ENCODE measurements at regions not wholly inside any gene's neighbourhood (a gene's known extent, or its start where the extent isn't known, plus 50 kb on each side); places are given as distances from the start of the nearest gene placed in this dataset.

DNA sequence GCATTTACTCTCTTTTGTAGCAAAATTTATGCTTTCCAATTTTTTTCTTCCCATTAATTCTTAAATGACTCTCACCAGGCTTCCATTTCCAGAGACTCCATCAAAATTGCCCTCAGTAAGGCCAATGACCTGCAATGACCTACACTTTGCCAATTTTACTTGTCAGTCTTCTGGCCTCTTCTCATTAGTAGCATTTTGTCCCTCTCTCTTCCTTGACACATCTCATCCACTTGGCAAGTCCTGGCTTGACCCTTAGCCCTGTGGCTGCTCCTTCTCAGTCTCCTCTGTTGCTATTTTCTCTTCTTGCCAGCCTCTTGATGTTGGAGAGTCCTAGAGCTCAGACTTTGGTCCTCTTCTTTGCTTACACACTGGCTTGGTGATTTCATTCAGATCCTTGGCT lies 166.1 kb upstream of the MTPN start:
- Histone ChIP-seq H3K27ac (replicated peaks in 1 of 4) (no peak overlapping the region), H3K27me3 (no peaks in the 10 kb centered on the region), H3K4me1 (no peaks in the 10 kb centered on the region), H3K36me3 (no peaks in the 10 kb centered on the region), H3K4me3 (no peak overlapping the region), H3K9me3 (no peaks in the 10 kb centered on the region)
- no peak for DNase-seq (ENCODE audit: extremely low spot score)
- TF ChIP-seq, protein P1, sequence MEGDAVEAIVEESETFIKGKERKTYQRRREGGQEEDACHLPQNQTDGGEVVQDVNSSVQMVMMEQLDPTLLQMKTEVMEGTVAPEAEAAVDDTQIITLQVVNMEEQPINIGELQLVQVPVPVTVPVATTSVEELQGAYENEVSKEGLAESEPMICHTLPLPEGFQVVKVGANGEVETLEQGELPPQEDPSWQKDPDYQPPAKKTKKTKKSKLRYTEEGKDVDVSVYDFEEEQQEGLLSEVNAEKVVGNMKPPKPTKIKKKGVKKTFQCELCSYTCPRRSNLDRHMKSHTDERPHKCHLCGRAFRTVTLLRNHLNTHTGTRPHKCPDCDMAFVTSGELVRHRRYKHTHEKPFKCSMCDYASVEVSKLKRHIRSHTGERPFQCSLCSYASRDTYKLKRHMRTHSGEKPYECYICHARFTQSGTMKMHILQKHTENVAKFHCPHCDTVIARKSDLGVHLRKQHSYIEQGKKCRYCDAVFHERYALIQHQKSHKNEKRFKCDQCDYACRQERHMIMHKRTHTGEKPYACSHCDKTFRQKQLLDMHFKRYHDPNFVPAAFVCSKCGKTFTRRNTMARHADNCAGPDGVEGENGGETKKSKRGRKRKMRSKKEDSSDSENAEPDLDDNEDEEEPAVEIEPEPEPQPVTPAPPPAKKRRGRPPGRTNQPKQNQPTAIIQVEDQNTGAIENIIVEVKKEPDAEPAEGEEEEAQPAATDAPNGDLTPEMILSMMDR (IDR thresholded peaks at IDR 0.05): no peak
- TF ChIP-seq EP300 (IDR thresholded peaks at IDR 0.05) (no peak), POLR2AphosphoS5 (IDR thresholded peaks at IDR 0.05) (no peak), POLR2A (IDR thresholded peaks at IDR 0.05; ENCODE audit: low read depth) (no peak)
- intact Hi-C loops (cut with DNase I): no loop called here

DNA sequence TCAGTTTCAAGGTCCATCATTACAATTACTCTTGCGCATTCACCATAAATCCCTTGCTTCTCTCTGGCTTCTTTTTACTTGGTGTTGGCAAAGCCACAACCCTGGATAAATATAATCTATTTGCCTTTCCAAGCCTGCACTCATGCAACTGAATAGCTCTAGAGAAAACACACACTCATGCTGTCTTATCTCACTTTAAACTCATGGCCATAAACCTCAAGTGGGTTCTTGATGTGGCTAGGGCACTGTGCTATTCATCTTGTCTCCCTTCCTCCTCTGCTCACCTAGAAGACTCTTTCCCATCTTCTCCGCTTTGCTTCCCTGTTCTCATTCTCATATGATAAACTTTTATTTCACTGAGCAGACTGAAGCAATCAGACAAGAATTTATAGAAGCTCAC lies 165.4 kb upstream of the MTPN start:
- TF ChIP-seq EP300 (IDR thresholded peaks at IDR 0.05): no peak
- TF ChIP-seq POLR2A (IDR thresholded peaks at IDR 0.05; ENCODE audit: low read depth): no peak
- TF ChIP-seq, protein P1 (IDR thresholded peaks at IDR 0.05): no peak
- no peak for TF ChIP-seq POLR2AphosphoS5 (IDR thresholded peaks at IDR 0.05)
- no peak overlapping the region for H3K27ac ChIP-seq (replicated peaks in 1 of 4)

DNA sequence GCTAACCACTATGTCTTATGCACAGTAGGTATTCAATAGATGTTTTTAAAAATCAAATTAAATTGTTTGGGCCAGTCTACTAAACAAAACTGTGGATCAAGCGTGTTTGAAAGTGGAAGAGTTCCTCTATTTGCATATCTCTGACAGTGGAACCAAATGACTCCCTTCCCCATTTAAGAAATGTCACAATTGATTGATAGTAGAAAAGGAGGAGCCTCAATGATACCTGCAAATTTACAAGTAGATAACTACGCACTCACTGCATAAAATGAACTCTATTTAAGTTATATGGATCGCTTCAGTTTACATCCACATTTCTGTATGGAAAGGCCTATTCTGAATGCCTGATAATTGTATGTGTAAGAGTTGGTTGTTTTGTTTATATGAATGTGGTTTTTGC lies 163.3 kb upstream of the MTPN start:
- Histone ChIP-seq H3K27me3 (no peaks in the 10 kb centered on the region), H3K4me1 (no peaks in the 10 kb centered on the region), H3K9me3 (no peaks in the 10 kb centered on the region), H3K4me3 (no peak overlapping the region), H3K36me3 (no peaks in the 10 kb centered on the region), H3K27ac (replicated peaks in 1 of 4) (no peak overlapping the region)
- 90% methylated on average over 3 of the region's 3 CpGs for WGBS
- intact Hi-C loops (cut with DNase I): no loop called here
- no peak for TF ChIP-seq POLR2A (IDR thresholded peaks at IDR 0.05; ENCODE audit: low read depth)
- no peak for TF ChIP-seq EP300 (IDR thresholded peaks at IDR 0.05)
- TF ChIP-seq, protein P1 (IDR thresholded peaks at IDR 0.05): no peak
- TF ChIP-seq POLR2AphosphoS5 (IDR thresholded peaks at IDR 0.05): no peak
- no peak for DNase-seq (ENCODE audit: extremely low spot score)

More for the DNA sequence above, 165.4 kb upstream of the MTPN start:
- DNase-seq (ENCODE audit: extremely low spot score): no peak
- H3K9me3 ChIP-seq: no peaks in the 10 kb centered on the region
- no peak overlapping the region for H3K4me3 ChIP-seq
- 89% methylated on average over 2 of the region's 2 CpGs for WGBS
- H3K4me1 ChIP-seq: no peaks in the 10 kb centered on the region
- intact Hi-C loops (cut with DNase I): no loop called here
- no peaks in the 10 kb centered on the region for H3K36me3 ChIP-seq
- H3K27me3 ChIP-seq: no peaks in the 10 kb centered on the region

DNA sequence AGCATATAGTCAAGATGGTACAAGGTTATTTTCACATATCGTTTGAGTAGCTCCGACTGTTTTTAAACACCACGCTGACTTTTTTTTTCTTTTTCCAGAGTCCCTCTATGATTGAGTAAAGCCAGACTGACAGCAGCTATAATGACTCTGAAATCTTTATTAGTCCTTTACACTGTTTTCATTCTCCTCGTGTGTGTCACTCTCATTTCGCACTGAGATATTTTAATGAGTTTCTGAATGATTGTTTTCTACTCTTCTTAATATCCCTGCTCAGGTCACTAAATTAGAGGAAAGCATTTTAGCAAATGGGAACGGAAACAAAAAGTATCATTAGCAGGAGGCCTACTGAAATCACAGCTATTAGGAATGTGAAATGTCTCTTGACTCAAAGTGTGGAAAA lies 162.3 kb upstream of the MTPN start:
- 66% methylated on average over 6 of the region's 6 CpGs for WGBS
- no peak overlapping the region for H3K4me3 ChIP-seq
- intact Hi-C loops (cut with DNase I): no loop called here
- H3K27ac ChIP-seq (replicated peaks in 1 of 4): no peak overlapping the region
- no peaks in the 10 kb centered on the region for H3K27me3 ChIP-seq
- H3K9me3 ChIP-seq: no peaks in the 10 kb centered on the region
- no peaks in the 10 kb centered on the region for H3K36me3 ChIP-seq
- DNase-seq (ENCODE audit: extremely low spot score): no peak
- no peaks in the 10 kb centered on the region for H3K4me1 ChIP-seq
- TF ChIP-seq, protein P1 (IDR thresholded peaks at IDR 0.05): no peak
- TF ChIP-seq POLR2AphosphoS5 (IDR thresholded peaks at IDR 0.05) (no peak), EP300 (IDR thresholded peaks at IDR 0.05) (no peak), POLR2A (IDR thresholded peaks at IDR 0.05; ENCODE audit: low read depth) (no peak)

DNA sequence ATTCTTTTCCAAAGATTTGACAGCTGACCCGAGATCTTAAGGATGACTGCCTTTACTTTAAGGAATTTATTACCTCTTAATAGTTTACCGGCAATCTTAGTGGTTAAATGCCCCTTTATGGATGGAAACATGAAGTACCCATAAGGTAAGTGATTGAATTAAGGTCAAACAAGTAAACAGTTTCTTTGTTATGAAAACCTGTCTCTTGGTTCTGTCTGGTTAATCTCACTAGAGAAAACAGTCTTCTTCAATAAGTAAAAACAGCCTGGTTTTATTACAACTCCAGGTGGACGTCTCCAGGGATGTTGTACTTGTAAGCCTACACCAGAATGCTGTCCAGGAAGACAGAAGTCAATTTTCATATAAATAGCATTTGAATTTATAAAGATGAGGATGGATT lies 161.8 kb upstream of the MTPN start:
- no peaks in the 10 kb centered on the region for H3K4me1 ChIP-seq
- TF ChIP-seq, protein P1 (IDR thresholded peaks at IDR 0.05): no peak
- TF ChIP-seq POLR2A (IDR thresholded peaks at IDR 0.05; ENCODE audit: low read depth) (no peak), POLR2AphosphoS5 (IDR thresholded peaks at IDR 0.05) (no peak), EP300 (IDR thresholded peaks at IDR 0.05) (no peak)
- no peaks in the 10 kb centered on the region for H3K27me3 ChIP-seq
- H3K4me3 ChIP-seq: no peak overlapping the region
- no peak overlapping the region for H3K27ac ChIP-seq (replicated peaks in 1 of 4)
- 60% methylated on average over 3 of the region's 3 CpGs for WGBS
- no peaks in the 10 kb centered on the region for H3K9me3 ChIP-seq
- DNase-seq (ENCODE audit: extremely low spot score): no peak
- intact Hi-C loops (cut with DNase I): no loop called here
- no peaks in the 10 kb centered on the region for H3K36me3 ChIP-seq
